ENCODE measurements at regions not wholly inside any gene's neighbourhood (a gene's known extent, or its start where the extent isn't known, plus 50 kb on each side); places are given as distances from the start of the nearest gene placed in this dataset.

- no peak for DNase-seq
These were observed 462.8 kb downstream of the MEIS1 start for GRCh38 chr2:66897691-66898150.

- DNase-seq, result no peak
These were observed 464.2 kb downstream of the MEIS1 start for GRCh38 chr2:66899109-66899508.

GRCh38 chr2:66899648-66900047 lies 464.7 kb downstream of the MEIS1 start:
- no peak for DNase-seq

GRCh38 chr2:66901344-66901743 lies 466.4 kb downstream of the MEIS1 start:
- DNase-seq, result no peak

GRCh38 chr2:66903183-66903582 lies 468.3 kb downstream of the MEIS1 start:
- DNase-seq, result no peak

GRCh38 chr2:66903745-66904465 lies 469.0 kb downstream of the MEIS1 start:
- no peak for DNase-seq

GRCh38 chr2:66915237-66915636 lies 480.3 kb downstream of the MEIS1 start:
- DNase-seq, result no peak

GRCh38 chr2:66919286-66919685 lies 477.8 kb upstream of the ETAA1 start:
- no peak for DNase-seq

GRCh38 chr2:66920415-66920814 lies 476.7 kb upstream of the ETAA1 start:
- DNase-seq, result no peak

GRCh38 chr2:66925128-66925527 lies 472.0 kb upstream of the ETAA1 start:
- peak; percentile 69 for DNase-seq

- peak; percentile 56 for DNase-seq
These were observed 470.5 kb upstream of the ETAA1 start for GRCh38 chr2:66926594-66927112.

- peak; percentile 80 for DNase-seq
These were observed 467.3 kb upstream of the ETAA1 start for GRCh38 chr2:66929632-66930338.

- DNase-seq, result no peak
These were observed 466.6 kb upstream of the ETAA1 start for GRCh38 chr2:66930339-66931220.

- DNase-seq, result no peak
These were observed 458.6 kb upstream of the ETAA1 start for GRCh38 chr2:66938471-66938967.

GRCh38 chr2:66940080-66940479 lies 457.1 kb upstream of the ETAA1 start:
- no peak for DNase-seq

- DNase-seq, result no peak
These were observed 448.9 kb upstream of the ETAA1 start for GRCh38 chr2:66948234-66948633.

- DNase-seq, result no peak
These were observed 439.9 kb upstream of the ETAA1 start for GRCh38 chr2:66957198-66957597.

GRCh38 chr2:66957677-66958076 lies 439.5 kb upstream of the ETAA1 start:
- no peak for DNase-seq

- no peak for DNase-seq
These were observed 437.0 kb upstream of the ETAA1 start for GRCh38 chr2:66960161-66960560.

GRCh38 chr2:66962716-66963115 lies 434.4 kb upstream of the ETAA1 start:
- DNase-seq, result no peak

GRCh38 chr2:66966631-66967030 lies 430.5 kb upstream of the ETAA1 start:
- DNase-seq, result peak; percentile 60

- peak; percentile 22 for DNase-seq
These were observed 428.2 kb upstream of the ETAA1 start for GRCh38 chr2:66968946-66969345.

GRCh38 chr2:66981074-66981473 lies 416.1 kb upstream of the ETAA1 start:
- DNase-seq, result no peak
